Liver (tissue), 3 donors: ENCODE measurements at regions not wholly inside any gene's neighbourhood (a gene's known extent, or its start where the extent isn't known, plus 50 kb on each side); places are given as distances from the start of the nearest gene placed in this dataset.
"Not testable (repeated sequence)": the region's sequence is repeated elsewhere in the genome, so short reads cannot be mapped to it uniquely, and the experiment has no call there.

Experiments used
- CTCF ChIP-seq: fragments of 150-350 bp; IDR thresholded peaks from 2 replicates; pipeline ENCODE4 v1.5.1; 2017; ENCODE audit warnings: improper control_type of control experiment, low read depth, low read length; ENCODE audit not compliant: missing input control
- EGR1 ChIP-seq, 2 donors: IDR thresholded peaks; 2 replicates each; pipeline ENCODE4 v1.6.1; 2016 to 2018; ENCODE audit warnings: antibody characterized with exemption in 2 of 2, low read depth in 2 of 2
- FOXA1 ChIP-seq: IDR thresholded peaks from 2 replicates; pipeline ENCODE4 v1.6.1; 2016; ENCODE audit warnings: antibody characterized with exemption
- GABPA ChIP-seq, 2 donors: IDR thresholded peaks in 1 of 2; conservative IDR thresholded peaks in 1 of 2; 2 replicates each; pipeline ENCODE4 v1.6.1; 2016; ENCODE audit warnings: antibody characterized with exemption in 2 of 2, mild to moderate bottlenecking in 1 of 2, moderate library complexity in 1 of 2
- JUND ChIP-seq, 2 donors: IDR thresholded peaks; 2 replicates each; pipeline ENCODE4 v1.6.1; 2016; ENCODE audit warnings: antibody characterized with exemption in 2 of 2
- MAX ChIP-seq: IDR thresholded peaks from 2 replicates; pipeline ENCODE4 v1.6.1; 2016; ENCODE audit warnings: antibody characterized with exemption
- RAD21 ChIP-seq, 2 donors: IDR thresholded peaks; 2 replicates each; pipeline ENCODE4 v1.6.1; 2016; ENCODE audit warnings: antibody characterized with exemption in 2 of 2, mild to moderate bottlenecking in 2 of 2
- TAF1 ChIP-seq: conservative IDR thresholded peaks from 2 replicates; pipeline ENCODE4 v1.6.1; 2016; ENCODE audit warnings: antibody characterized with exemption, mild to moderate bottlenecking
- YY1 ChIP-seq: IDR thresholded peaks from 2 replicates; pipeline ENCODE4 v1.6.1; 2016; ENCODE audit warnings: antibody characterized with exemption, mild to moderate bottlenecking
- ZBTB33 ChIP-seq: IDR thresholded peaks from 2 replicates; pipeline ENCODE4 v1.6.1; 2016; ENCODE audit warnings: antibody characterized with exemption
- TF ChIP-seq, protein P1 (sequence below): IDR thresholded peaks from 2 replicates; pipeline ENCODE4 v1.6.1; 2016; ENCODE audit warnings: antibody characterized with exemption, mild to moderate bottlenecking
- donor health status: healthy.
- donor health status: healthy.

GRCh38 chr2:63739180-63739579 is 102.5 kb upstream of the UGP2 start:
- TF ChIP-seq TAF1; CTCF; ZBTB33; YY1; GABPA (IDR thresholded peaks at IDR 0.05 in 1 of 2, conservative IDR thresholded peaks at IDR 0.05 in 1 of 2); EGR1 (IDR thresholded peaks at IDR 0.05; ENCODE audit: low read depth in 2 of 2); RAD21 (IDR thresholded peaks at IDR 0.05); MAX; FOXA1; JUND (IDR thresholded peaks at IDR 0.05): not testable (repeated sequence)
- TF ChIP-seq, protein P1, sequence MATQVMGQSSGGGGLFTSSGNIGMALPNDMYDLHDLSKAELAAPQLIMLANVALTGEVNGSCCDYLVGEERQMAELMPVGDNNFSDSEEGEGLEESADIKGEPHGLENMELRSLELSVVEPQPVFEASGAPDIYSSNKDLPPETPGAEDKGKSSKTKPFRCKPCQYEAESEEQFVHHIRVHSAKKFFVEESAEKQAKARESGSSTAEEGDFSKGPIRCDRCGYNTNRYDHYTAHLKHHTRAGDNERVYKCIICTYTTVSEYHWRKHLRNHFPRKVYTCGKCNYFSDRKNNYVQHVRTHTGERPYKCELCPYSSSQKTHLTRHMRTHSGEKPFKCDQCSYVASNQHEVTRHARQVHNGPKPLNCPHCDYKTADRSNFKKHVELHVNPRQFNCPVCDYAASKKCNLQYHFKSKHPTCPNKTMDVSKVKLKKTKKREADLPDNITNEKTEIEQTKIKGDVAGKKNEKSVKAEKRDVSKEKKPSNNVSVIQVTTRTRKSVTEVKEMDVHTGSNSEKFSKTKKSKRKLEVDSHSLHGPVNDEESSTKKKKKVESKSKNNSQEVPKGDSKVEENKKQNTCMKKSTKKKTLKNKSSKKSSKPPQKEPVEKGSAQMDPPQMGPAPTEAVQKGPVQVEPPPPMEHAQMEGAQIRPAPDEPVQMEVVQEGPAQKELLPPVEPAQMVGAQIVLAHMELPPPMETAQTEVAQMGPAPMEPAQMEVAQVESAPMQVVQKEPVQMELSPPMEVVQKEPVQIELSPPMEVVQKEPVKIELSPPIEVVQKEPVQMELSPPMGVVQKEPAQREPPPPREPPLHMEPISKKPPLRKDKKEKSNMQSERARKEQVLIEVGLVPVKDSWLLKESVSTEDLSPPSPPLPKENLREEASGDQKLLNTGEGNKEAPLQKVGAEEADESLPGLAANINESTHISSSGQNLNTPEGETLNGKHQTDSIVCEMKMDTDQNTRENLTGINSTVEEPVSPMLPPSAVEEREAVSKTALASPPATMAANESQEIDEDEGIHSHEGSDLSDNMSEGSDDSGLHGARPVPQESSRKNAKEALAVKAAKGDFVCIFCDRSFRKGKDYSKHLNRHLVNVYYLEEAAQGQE = not testable (repeated sequence)
